ENCODE measurements at regions not wholly inside any gene's neighbourhood (a gene's known extent, or its start where the extent isn't known, plus 50 kb on each side); places are given as distances from the start of the nearest gene placed in this dataset.

DNA sequence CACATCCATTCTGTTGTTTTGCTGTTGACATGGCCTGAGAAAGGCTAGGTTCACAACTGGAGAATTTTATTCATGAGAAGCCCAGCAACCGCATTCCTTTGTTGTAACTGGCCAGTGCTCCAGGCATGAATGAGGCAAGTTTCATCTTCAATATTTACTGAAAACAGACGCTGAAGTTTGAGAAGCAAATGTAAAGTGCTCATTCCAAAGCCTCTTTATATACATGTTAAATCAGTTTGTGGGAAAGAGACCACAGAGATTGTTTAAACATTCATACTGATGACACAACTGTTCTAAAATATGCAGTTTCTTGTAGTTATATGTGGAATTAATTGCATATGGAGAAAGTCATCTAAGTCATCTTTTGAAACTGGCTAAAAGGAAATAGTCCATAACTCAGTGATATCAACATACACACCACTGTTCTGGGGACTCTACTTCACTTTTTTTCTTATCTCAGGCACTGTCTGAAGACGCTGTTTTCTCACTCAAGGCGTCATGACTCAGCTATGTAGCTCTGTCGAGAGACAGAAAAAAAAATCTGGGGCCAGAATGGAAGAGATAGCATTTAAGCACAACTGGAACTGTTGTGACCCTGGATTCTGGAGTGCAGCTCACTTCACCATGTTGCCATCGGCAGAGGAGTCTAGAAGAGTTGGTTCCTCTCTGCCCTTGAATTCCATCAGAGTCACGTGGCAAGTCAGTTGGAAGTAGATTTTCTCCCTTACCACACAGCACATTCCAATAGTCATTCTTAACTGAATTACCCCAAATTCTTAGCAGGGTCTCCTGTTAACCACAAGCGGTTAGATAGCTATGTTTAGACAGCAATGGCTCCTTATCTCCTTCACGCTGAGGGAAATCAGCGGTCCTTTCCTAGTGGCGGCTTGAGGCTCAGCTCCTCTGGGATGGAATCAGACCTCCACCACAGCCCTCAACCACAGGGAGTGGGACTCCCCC, 258.4 kb upstream of the HMGA2 start:
- Histone ChIP-seq H3K36me3 (replicated peaks) (no peaks in the 10 kb centered on the region), H3K27me3 (ENCODE audit: low read depth) (peaks cover 48% of the 10 kb centered on the region), H3K9me3 (no peaks in the 10 kb centered on the region), H3K4me1 (no peaks in the 10 kb centered on the region), H3K4me3 (no peak overlapping the region)
- in situ Hi-C loops (cut with MboI; ENCODE audit: low sequenced_read_pairs) = loop anchor here (25.0 kb wide), 1 partner anchor 521 kb away; no protein-coding TSS in a partner anchor
- DNase-seq (ENCODE audit: low spot score in 2 of 2) = no peak

- H3K4me1 ChIP-seq = no peaks in the 10 kb centered on the region
- in situ Hi-C loops (cut with MboI; ENCODE audit: low sequenced_read_pairs) = loop anchor here (25.0 kb wide), 1 partner anchor 521 kb away; no protein-coding TSS in a partner anchor
- no peak for DNase-seq (ENCODE audit: low spot score in 2 of 2)
Measured at GRCh38 chr12:65566751-65567150, 257.5 kb upstream of the HMGA2 start.

DNA sequence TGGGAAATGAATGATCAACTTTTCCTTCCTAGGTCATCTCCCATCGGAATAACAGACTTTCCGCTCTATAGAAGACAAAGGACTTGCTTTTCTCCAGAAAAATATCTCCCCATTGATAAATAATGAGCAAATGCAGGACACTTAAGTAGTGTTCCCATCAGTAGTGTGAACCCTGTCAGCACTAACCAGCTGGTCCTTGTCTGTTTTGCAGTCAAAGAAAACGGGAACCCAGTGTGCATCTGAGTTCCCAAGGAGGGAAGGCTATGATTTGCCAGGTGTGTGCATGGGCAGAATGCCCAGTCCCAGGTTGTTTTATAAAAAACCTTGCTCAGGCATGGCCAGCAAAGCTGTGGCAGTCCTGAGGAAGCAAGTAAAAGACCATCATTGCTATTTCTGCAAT, 256.5 kb upstream of the HMGA2 start:
- Histone ChIP-seq H3K9me3 (no peaks in the 10 kb centered on the region), H3K27me3 (ENCODE audit: low read depth) (peaks cover 32% of the 10 kb centered on the region), H3K36me3 (replicated peaks) (no peaks in the 10 kb centered on the region), H3K4me3 (no peak overlapping the region), H3K4me1 (no peaks in the 10 kb centered on the region)
- DNase-seq (ENCODE audit: low spot score in 2 of 2) = no peak
- in situ Hi-C loops (cut with MboI; ENCODE audit: low sequenced_read_pairs) = loop anchor here (25.0 kb wide), 1 partner anchor 519 kb away; no protein-coding TSS in a partner anchor

More at GRCh38 chr12:65566751-65567150, 257.5 kb upstream of the HMGA2 start:
- Histone ChIP-seq H3K27me3 (ENCODE audit: low read depth) (peaks cover 40% of the 10 kb centered on the region), H3K4me3 (no peak overlapping the region), H3K36me3 (replicated peaks) (no peaks in the 10 kb centered on the region), H3K9me3 (no peaks in the 10 kb centered on the region)

- in situ Hi-C loops (cut with MboI; ENCODE audit: low sequenced_read_pairs) = loop anchor here (25.0 kb wide), 1 partner anchor 519 kb away; no protein-coding TSS in a partner anchor
- H3K36me3 ChIP-seq (replicated peaks) = no peaks in the 10 kb centered on the region
- H3K9me3 ChIP-seq = no peaks in the 10 kb centered on the region
- H3K4me1 ChIP-seq = no peaks in the 10 kb centered on the region
- no peak for DNase-seq (ENCODE audit: low spot score in 2 of 2)
- peaks cover 28% of the 10 kb centered on the region for H3K27me3 ChIP-seq (ENCODE audit: low read depth)
- H3K4me3 ChIP-seq = no peak overlapping the region
Measured at GRCh38 chr12:65568517-65568916, 255.8 kb upstream of the HMGA2 start.

DNA sequence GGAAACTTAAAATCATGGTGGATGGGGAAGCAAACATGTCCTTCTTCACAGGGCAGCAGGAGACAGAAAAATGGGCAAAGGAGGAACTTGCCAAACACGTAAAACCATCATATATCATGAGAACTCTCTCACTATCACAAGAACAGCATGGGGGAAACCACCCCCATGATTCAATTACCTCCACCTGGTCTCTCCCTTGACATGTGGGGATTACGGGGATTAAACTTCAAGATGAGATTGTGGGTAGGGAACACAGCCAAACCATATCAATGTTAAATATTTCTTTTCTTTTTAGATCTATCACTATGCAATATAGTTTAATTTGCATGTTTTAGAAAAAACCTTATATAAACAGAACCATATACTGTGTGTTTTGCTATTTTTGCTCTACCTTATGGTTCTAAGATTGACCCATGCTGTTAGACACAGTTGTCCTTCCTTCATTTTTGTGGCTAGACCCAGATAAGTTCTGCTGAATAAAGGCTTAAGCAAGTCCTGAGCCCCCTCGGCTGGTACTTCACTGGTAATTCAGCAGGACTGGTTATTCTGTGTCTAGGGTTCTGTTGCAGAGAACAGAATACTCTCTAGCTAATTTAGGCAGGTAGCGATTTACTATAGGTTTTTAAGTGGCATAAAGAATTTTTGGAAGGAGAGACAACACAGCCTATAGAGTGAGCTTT, 253.7 kb upstream of the HMGA2 start:
- no peak for DNase-seq (ENCODE audit: low spot score in 2 of 2)
- Histone ChIP-seq H3K36me3 (replicated peaks) (no peaks in the 10 kb centered on the region), H3K4me3 (no peak overlapping the region), H3K4me1 (no peaks in the 10 kb centered on the region), H3K27me3 (ENCODE audit: low read depth) (peaks cover 28% of the 10 kb centered on the region), H3K9me3 (no peaks in the 10 kb centered on the region)
- in situ Hi-C loops (cut with MboI; ENCODE audit: low sequenced_read_pairs) = loop anchor here (25.0 kb wide), 1 partner anchor 517 kb away; no protein-coding TSS in a partner anchor

- in situ Hi-C loops (cut with MboI; ENCODE audit: low sequenced_read_pairs) = loop anchor here (25.0 kb wide), 1 partner anchor 512 kb away; no protein-coding TSS in a partner anchor
- Histone ChIP-seq H3K4me1 (no peaks in the 10 kb centered on the region), H3K27me3 (ENCODE audit: low read depth) (peaks cover 2% of the 10 kb centered on the region; the same call in 1 of the 2 replicates), H3K4me3 (no peak overlapping the region), H3K36me3 (replicated peaks) (no peaks in the 10 kb centered on the region), H3K9me3 (no peaks in the 10 kb centered on the region)
- no peak for DNase-seq (ENCODE audit: low spot score in 2 of 2)
Measured at GRCh38 chr12:65574867-65575266, 249.4 kb upstream of the HMGA2 start.

- no peak overlapping the region for H3K4me3 ChIP-seq
- in situ Hi-C loops (cut with MboI; ENCODE audit: low sequenced_read_pairs) = no loop called here
- no peaks in the 10 kb centered on the region for H3K9me3 ChIP-seq
- no peaks in the 10 kb centered on the region for H3K36me3 ChIP-seq (replicated peaks)
- DNase-seq (ENCODE audit: low spot score in 2 of 2) = no peak
- H3K4me1 ChIP-seq = no peaks in the 10 kb centered on the region
- H3K27me3 ChIP-seq (ENCODE audit: low read depth) = no peaks in the 10 kb centered on the region
Measured at GRCh38 chr12:65584016-65584415, 240.3 kb upstream of the HMGA2 start.

GRCh38 chr12:65585648-65586602, 238.4 kb upstream of the HMGA2 start:
- in situ Hi-C loops (cut with MboI; ENCODE audit: low sequenced_read_pairs) = no loop called here
- Histone ChIP-seq H3K27me3 (ENCODE audit: low read depth) (no peaks in the 10 kb centered on the region), H3K4me1 (no peaks in the 10 kb centered on the region), H3K9me3 (no peaks in the 10 kb centered on the region), H3K4me3 (no peak overlapping the region), H3K36me3 (replicated peaks) (no peaks in the 10 kb centered on the region)
- no peak for DNase-seq (ENCODE audit: low spot score in 2 of 2)

- in situ Hi-C loops (cut with MboI; ENCODE audit: low sequenced_read_pairs) = no loop called here
- no peaks in the 10 kb centered on the region for H3K9me3 ChIP-seq
- H3K4me1 ChIP-seq = no peaks in the 10 kb centered on the region
- no peak overlapping the region for H3K4me3 ChIP-seq
- no peaks in the 10 kb centered on the region for H3K36me3 ChIP-seq (replicated peaks)
- no peak for DNase-seq (ENCODE audit: low spot score in 2 of 2)
- no peaks in the 10 kb centered on the region for H3K27me3 ChIP-seq (ENCODE audit: low read depth)
Measured at GRCh38 chr12:65586796-65587195, 237.5 kb upstream of the HMGA2 start.

DNA sequence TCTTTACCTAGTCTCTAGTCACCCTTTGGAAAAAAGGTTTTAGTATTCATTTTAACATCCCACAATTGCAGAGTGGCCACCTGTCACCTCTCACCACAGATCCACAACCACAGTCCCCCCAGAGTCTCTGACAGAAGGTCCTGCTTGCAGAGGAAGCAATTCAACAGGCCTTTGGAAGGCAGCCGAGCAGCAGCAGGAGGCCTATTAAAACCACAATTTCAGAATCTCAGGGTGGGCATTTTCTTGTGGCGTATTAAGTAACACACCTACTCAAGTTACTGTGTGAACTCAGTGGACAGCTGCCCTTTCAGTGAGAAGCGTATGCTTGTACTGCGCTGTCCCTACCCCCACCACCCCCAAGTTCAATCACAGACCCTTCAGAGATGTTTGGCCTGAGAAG, 234.0 kb upstream of the HMGA2 start:
- Histone ChIP-seq H3K4me3 (no peak overlapping the region), H3K27me3 (ENCODE audit: low read depth) (peaks cover 3% of the 10 kb centered on the region), H3K36me3 (replicated peaks) (no peaks in the 10 kb centered on the region), H3K9me3 (no peaks in the 10 kb centered on the region), H3K4me1 (no peaks in the 10 kb centered on the region)
- in situ Hi-C loops (cut with MboI; ENCODE audit: low sequenced_read_pairs) = no loop called here
- DNase-seq (ENCODE audit: low spot score in 2 of 2) = no peak

GRCh38 chr12:65592416-65592815, 231.9 kb upstream of the HMGA2 start:
- Histone ChIP-seq H3K27me3 (ENCODE audit: low read depth) (peaks cover 8% of the 10 kb centered on the region), H3K36me3 (replicated peaks) (no peaks in the 10 kb centered on the region), H3K4me1 (no peaks in the 10 kb centered on the region), H3K9me3 (no peaks in the 10 kb centered on the region), H3K4me3 (no peak overlapping the region)
- in situ Hi-C loops (cut with MboI; ENCODE audit: low sequenced_read_pairs) = no loop called here
- no peak for DNase-seq (ENCODE audit: low spot score in 2 of 2)

DNA sequence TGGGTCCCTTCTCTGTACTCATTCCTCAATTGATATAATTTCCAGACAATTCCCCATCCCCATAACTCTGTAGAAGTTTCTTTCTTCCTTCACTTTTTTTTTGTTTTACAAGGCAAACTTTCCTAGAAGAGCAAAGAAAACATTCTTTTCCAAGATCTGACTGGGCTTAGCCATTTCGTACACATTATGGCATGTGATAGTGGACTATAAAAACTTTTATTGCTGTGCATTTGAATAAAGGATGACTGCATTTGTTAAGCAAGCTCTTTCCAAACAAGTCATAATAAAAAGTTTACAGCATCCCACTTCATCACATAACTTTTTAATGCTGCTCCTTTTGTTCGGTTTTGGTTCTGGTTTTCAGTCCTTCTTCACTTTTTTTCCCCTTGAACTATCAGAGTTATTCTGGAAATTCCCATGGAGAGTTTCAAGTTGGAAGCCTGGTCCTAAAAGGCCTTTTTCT, 231.0 kb upstream of the HMGA2 start:
- DNase-seq (ENCODE audit: low spot score in 2 of 2) = peak in 1 of 2 experiments; percentile 28
- Histone ChIP-seq H3K36me3 (replicated peaks) (no peaks in the 10 kb centered on the region), H3K4me1 (no peaks in the 10 kb centered on the region), H3K9me3 (no peaks in the 10 kb centered on the region), H3K27me3 (ENCODE audit: low read depth) (peaks cover 8% of the 10 kb centered on the region), H3K4me3 (no peak overlapping the region)
- in situ Hi-C loops (cut with MboI; ENCODE audit: low sequenced_read_pairs) = no loop called here

GRCh38 chr12:65594409-65594808, 229.9 kb upstream of the HMGA2 start:
- peaks cover 8% of the 10 kb centered on the region for H3K27me3 ChIP-seq (ENCODE audit: low read depth)
- in situ Hi-C loops (cut with MboI; ENCODE audit: low sequenced_read_pairs) = no loop called here
- no peaks in the 10 kb centered on the region for H3K9me3 ChIP-seq
- no peak for DNase-seq (ENCODE audit: low spot score in 2 of 2)
- no peak overlapping the region for H3K4me3 ChIP-seq
- H3K36me3 ChIP-seq (replicated peaks) = no peaks in the 10 kb centered on the region
- H3K4me1 ChIP-seq = no peaks in the 10 kb centered on the region
